ENCODE measurements at regions not wholly inside any gene's neighbourhood (a gene's known extent, or its start where the extent isn't known, plus 50 kb on each side); places are given as distances from the start of the nearest gene placed in this dataset.

- Histone ChIP-seq H3K9ac (ENCODE audit: extremely low read depth, insufficient read length, low read length) (no peak overlapping the region), H3K79me1 (ENCODE audit: insufficient read depth, low read depth, low read length, poor library complexity, severe bottlenecking) (no peaks in the 10 kb centered on the region), H3K23ac (ENCODE audit: insufficient read length, low read depth, low read length) (no peak overlapping the region), H3K4ac (ENCODE audit: low read depth, low read length) (no peak overlapping the region), H3K4me1 (ENCODE audit: insufficient read depth, low read length) (no peaks in the 10 kb centered on the region), H2BK5ac (ENCODE audit: insufficient read length, low read length) (no peak overlapping the region), H3K18ac (ENCODE audit: insufficient read length, low read depth, low read length) (no peak overlapping the region), H3K27ac (ENCODE audit: insufficient read length, low read depth, low read length) (no peak overlapping the region), H3K79me2 (ENCODE audit: insufficient read depth, low read length) (no peaks in the 10 kb centered on the region; the same call in 1 of the 2 replicates), H2AFZ (ENCODE audit: low read length) (no peak overlapping the region), H2AK5ac (ENCODE audit: insufficient read length, low read length) (no peak overlapping the region), H3T11ph (ENCODE audit: low read length) (no peak overlapping the region), H4K8ac (replicated peaks; ENCODE audit: insufficient read length, low read depth, low read length) (no peak overlapping the region), H3K9me3 (ENCODE audit: control insufficient read depth, low read depth, low read length) (no peaks in the 10 kb centered on the region), H2BK12ac (ENCODE audit: insufficient read length, low read depth, low read length) (no peak overlapping the region), H3K56ac (ENCODE audit: insufficient read length, low read depth, low read length) (no peak overlapping the region), H4K5ac (ENCODE audit: insufficient read length, low read depth, low read length) (no peak overlapping the region), H4K20me1 (ENCODE audit: control insufficient read depth, insufficient read depth, insufficient read length) (no peaks in the 10 kb centered on the region), H2BK20ac (ENCODE audit: low read depth, low read length, poor library complexity, severe bottlenecking) (no peak overlapping the region), H3K23me2 (ENCODE audit: insufficient read length, low read depth, low read length, poor library complexity, severe bottlenecking) (no peaks in the 10 kb centered on the region), H3K4me2 (ENCODE audit: insufficient read depth, insufficient read length, low read length) (no peak overlapping the region), H3K27me3 (ENCODE audit: insufficient read depth, low read length) (no peaks in the 10 kb centered on the region), H3K14ac (ENCODE audit: insufficient read depth, low read length) (no peak overlapping the region), H4K91ac (ENCODE audit: insufficient read length, low read depth, low read length) (no peak overlapping the region), H2BK15ac (ENCODE audit: low read depth, low read length) (no peak overlapping the region), H2BK120ac (ENCODE audit: low read depth, low read length, poor library complexity, severe bottlenecking) (no peak overlapping the region)
- no peaks in the 10 kb centered on the region; the same call in 1 of the 2 replicates for H3K27me3 Mint-ChIP-seq (ENCODE audit: low read depth)
- no peak overlapping the region for H3K4me3 Mint-ChIP-seq
- H3K36me3 Mint-ChIP-seq (ENCODE audit: insufficient read depth in 1 of 3, low read depth in 3 of 3): no peaks in the 10 kb centered on the region
- no peak for DNase-seq
- 100% methylated on average over 1 of the region's 3 CpGs for whole genome bisulfite sequencing (ENCODE audit: extremely low coverage, insufficient read length, low lambda C conversion rate)
- no peak overlapping the region for H3K27ac Mint-ChIP-seq
- H3K4me1 Mint-ChIP-seq: no peaks in the 10 kb centered on the region
- TF ChIP-seq CTCF (conservative IDR thresholded peaks at IDR 0.05): no peak
- no peaks in the 10 kb centered on the region for H3K9me3 Mint-ChIP-seq
These were observed 133.4 kb upstream of the OSR1 start for GRCh38 chr2:19491796-19492195.

Data from H9 (cell line).